Thoracic aorta (tissue), 2 donors: ENCODE measurements at regions not wholly inside any gene's neighbourhood (a gene's known extent, or its start where the extent isn't known, plus 50 kb on each side); places are given as distances from the start of the nearest gene placed in this dataset.
"Not testable (repeated sequence)": the region's sequence is repeated elsewhere in the genome, so short reads cannot be mapped to it uniquely, and the experiment has no call there.

ENCODE experiments used
- ATAC-seq: fragments of 150-250 bp; one replicate; pipeline ENCODE4 v1.8.0; 2017; ENCODE audit warnings: low read depth; ENCODE audit not compliant: insufficient number of reproducible peaks, low FRiP score
- DNase-seq: peaks from one replicate; pipeline ENCODE4 v3.0.0-alpha.2; 2020; ENCODE audit warnings: low spot score
- H3K27ac ChIP-seq, 2 donors: fragments of 200-600 bp; sonication (generic); 1 replicate in 1 of 2; 2 replicates in 1 of 2; pipeline ENCODE4 v1.5.1; 2016; ENCODE audit warnings: mild to moderate bottlenecking in 2 of 2, moderate library complexity in 2 of 2
- H3K27me3 ChIP-seq: fragments of 200-600 bp; sonication (generic); replicated peaks from 2 replicates; pipeline ENCODE4 v1.6.0; 2016; ENCODE audit warnings: mild to moderate bottlenecking; ENCODE audit not compliant: insufficient read depth
- H3K36me3 ChIP-seq: fragments of 200-600 bp; sonication (generic); one replicate; pipeline ENCODE4 v1.5.1; 2016
- H3K4me1 ChIP-seq, 2 donors: fragments of 200-600 bp; sonication (generic); 1 replicate in 1 of 2; 2 replicates in 1 of 2; pipeline versions ENCODE4 v1.5.1 to v1.6.0; 2016; ENCODE audit warnings: low read depth in 2 of 2, mild to moderate bottlenecking in 1 of 2; ENCODE audit not compliant: control insufficient read depth in 1 of 2
- H3K4me3 ChIP-seq: fragments of 200-600 bp; sonication (generic); 2 replicates; pipeline ENCODE4 v1.5.1; 2016; ENCODE audit warnings: mild to moderate bottlenecking
- H3K9me3 ChIP-seq: fragments of 200-600 bp; sonication (generic); 2 replicates; pipeline ENCODE4 v1.5.1; 2016
- CTCF ChIP-seq: fragments of 200-600 bp; sonication (generic); IDR thresholded peaks from one replicate; pipeline ENCODE4 v1.5.1; 2019; ENCODE audit warnings: antibody characterized with exemption

DNA sequence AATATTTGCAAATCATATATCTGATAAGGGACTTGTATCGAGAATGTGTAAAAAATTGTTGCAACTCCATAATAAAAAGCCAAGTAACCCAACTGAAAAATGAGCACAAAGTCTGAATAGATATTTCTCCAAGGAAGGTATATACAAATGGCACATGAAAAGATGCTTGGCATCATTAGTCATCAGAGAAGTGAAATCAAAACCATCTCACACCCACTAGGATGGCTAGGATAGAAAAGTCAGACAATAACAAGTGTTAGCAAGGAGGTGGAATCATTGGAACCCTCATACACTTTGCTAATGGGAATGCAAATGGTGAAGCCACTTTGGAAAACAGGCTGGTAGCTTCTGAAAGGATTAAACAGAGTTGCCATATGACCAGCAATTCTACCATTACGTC is 182.7 kb downstream of the ERCC6L2 start:
- ATAC-seq (no peak), DNase-seq (no peak)
- H3K4me3 ChIP-seq, result no peak overlapping the region
- no peaks in the 10 kb centered on the region for H3K27me3 ChIP-seq
- H3K27ac ChIP-seq, result no peak overlapping the region
- no peaks in the 10 kb centered on the region for H3K36me3 ChIP-seq
- no peak for TF ChIP-seq CTCF
- H3K4me1 ChIP-seq, result peaks cover 0 to 17% of the 10 kb centered on the region in 2 donors
- no peaks in the 10 kb centered on the region for H3K9me3 ChIP-seq

DNA sequence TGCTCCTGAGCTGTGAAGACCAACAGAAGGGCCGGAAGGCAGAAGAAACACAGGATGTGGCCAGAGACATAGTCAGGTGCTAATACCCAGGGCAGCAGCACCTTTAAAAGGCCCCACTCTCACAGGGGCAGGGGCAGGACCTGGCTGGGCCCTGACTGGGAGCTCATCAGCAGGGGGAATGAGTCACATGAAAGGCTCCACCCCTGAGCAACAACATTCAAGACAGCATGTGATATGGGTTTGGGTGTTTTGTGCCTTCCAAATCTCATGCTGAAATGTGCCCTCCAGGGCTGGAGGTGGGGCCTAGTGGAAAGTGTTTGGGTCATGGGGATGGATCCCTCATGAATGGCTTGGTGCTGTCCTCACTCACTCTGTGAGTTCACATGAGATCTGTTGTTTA is 181.7 kb downstream of the ERCC6L2 start:
- H3K4me3 ChIP-seq, result no peak overlapping the region
- H3K27ac ChIP-seq, result no peak overlapping the region
- no peaks in the 10 kb centered on the region for H3K9me3 ChIP-seq
- ATAC-seq (no peak), DNase-seq (no peak)
- no peaks in the 10 kb centered on the region for H3K36me3 ChIP-seq
- TF ChIP-seq CTCF, result no peak
- peaks cover 0 to 15% of the 10 kb centered on the region in 2 donors for H3K4me1 ChIP-seq
- H3K27me3 ChIP-seq, result no peaks in the 10 kb centered on the region

DNA sequence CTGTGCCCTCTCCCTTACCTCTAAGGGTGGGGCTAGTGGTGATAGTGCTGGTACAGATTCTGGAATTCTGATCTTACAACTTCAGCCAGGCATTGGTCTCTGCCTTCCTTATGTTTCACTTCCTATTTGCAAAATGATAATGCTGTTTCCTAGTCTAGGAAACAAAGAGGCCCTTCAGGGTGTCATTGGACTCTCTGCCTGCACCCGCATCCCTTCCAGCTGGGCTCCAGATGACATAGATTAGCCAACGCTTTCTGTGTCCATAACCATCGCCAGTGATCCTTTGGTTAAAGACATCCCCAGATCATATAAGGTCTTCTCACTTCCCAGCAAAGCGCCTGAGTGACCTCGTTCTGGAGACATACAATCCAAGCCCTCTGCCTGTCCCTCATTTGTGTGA is 180.7 kb downstream of the ERCC6L2 start:
- H3K27ac ChIP-seq, result no peak overlapping the region
- no peak for TF ChIP-seq CTCF
- no peak for ATAC-seq

DNA sequence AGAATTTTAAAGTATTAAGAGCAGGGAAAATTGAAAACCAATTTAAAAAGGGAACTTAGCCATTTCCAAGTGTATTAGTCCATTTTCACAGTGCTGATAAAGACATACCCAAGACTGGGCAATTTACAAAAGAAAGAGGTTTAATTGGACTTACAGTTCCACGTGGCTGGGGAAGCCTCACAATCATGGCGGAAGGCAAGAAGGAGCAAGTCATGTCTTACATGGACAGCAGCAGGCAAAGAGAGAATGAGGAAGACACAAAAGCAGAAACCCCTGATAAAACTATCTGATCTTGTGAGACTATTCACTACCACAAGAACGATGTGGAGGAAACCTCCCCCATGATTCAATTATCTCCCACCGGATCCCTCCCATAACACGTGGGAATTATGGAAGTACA is 178.8 kb downstream of the ERCC6L2 start:
- H3K9me3 ChIP-seq, H3K4me3 ChIP-seq, H3K27ac ChIP-seq, DNase-seq, H3K36me3 ChIP-seq, H3K27me3 ChIP-seq, H3K4me1 ChIP-seq, ATAC-seq: not testable (repeated sequence)

More for the DNA sequence above, 180.7 kb downstream of the ERCC6L2 start:
- Histone ChIP-seq H3K4me3 (no peak overlapping the region), H3K27me3 (no peaks in the 10 kb centered on the region), H3K4me1 (peaks cover 0 to 6% of the 10 kb centered on the region in 2 donors), H3K9me3 (no peaks in the 10 kb centered on the region), H3K36me3 (no peaks in the 10 kb centered on the region)
- no peak for DNase-seq

GRCh38 chr9:96052686-96053085 is 177.2 kb downstream of the ERCC6L2 start:
- no peak for TF ChIP-seq CTCF
- Histone ChIP-seq H3K36me3 (no peaks in the 10 kb centered on the region), H3K9me3 (no peaks in the 10 kb centered on the region), H3K4me3 (no peak overlapping the region), H3K27ac (no peak overlapping the region), H3K27me3 (no peaks in the 10 kb centered on the region), H3K4me1 (peaks cover 0 to 24% of the 10 kb centered on the region in 2 donors)
- DNase-seq (no peak), ATAC-seq (no peak)

GRCh38 chr9:96051423-96051822 is 175.9 kb downstream of the ERCC6L2 start:
- no peaks in the 10 kb centered on the region for H3K27me3 ChIP-seq
- peaks cover 0 to 28% of the 10 kb centered on the region in 2 donors for H3K4me1 ChIP-seq
- no peaks in the 10 kb centered on the region for H3K9me3 ChIP-seq
- DNase-seq, result no peak
- no peak for ATAC-seq
- H3K27ac ChIP-seq, result no peak overlapping the region
- no peaks in the 10 kb centered on the region for H3K36me3 ChIP-seq
- no peak for TF ChIP-seq CTCF
- H3K4me3 ChIP-seq, result no peak overlapping the region
